ENCODE measurements at regions not wholly inside any gene's neighbourhood (a gene's known extent, or its start where the extent isn't known, plus 50 kb on each side); places are given as distances from the start of the nearest gene placed in this dataset.

GRCh38 chr14:105849933-105850626, 323.7 kb downstream of the TMEM121 start:
- no peak for TF ChIP-seq EZH2 (IDR thresholded peaks at IDR 0.05; ENCODE audit: insufficient read depth, poor library complexity, severe bottlenecking)
- no peak for TF ChIP-seq EZH2phosphoT487 (IDR thresholded peaks at IDR 0.05; ENCODE audit: insufficient read depth, low read depth)
